T-cell (primary cell): ENCODE measurements at regions not wholly inside any gene's neighbourhood (a gene's known extent, or its start where the extent isn't known, plus 50 kb on each side); places are given as distances from the start of the nearest gene placed in this dataset.

ENCODE experiments used
- ATAC-seq, 4 experiments: fragments of 200-7000 bp in 3 of 4; fragments of 150-1000 bp in 1 of 4; cut with Tn5 transposase; replicated peaks in 1 of 4; 1 replicate in 3 of 4; 2 replicates in 1 of 4; pipeline ENCODE4 v1.10.0; 2021; ENCODE audit warnings: moderate library complexity in 3 of 4, mild to moderate bottlenecking in 2 of 4, moderate number of reproducible peaks in 1 of 4
- CTCF ChIA-PET, 2 donors: fragments of 300-600 bp; sonication (Branson Sonifier 250); formaldehyde crosslinking; loops; one replicate each; lab custom pipeline; 2022; ENCODE audit warnings: antibody characterized with exemption in 2 of 2; lab: Charles Lee
- POLR2A ChIA-PET, 2 donors: fragments of 300-600 bp; sonication (Branson Sonifier 250); formaldehyde crosslinking; loops; one replicate each; lab custom pipeline; 2022; ENCODE audit warnings: antibody characterized with exemption in 2 of 2; lab: Charles Lee
- DNase-seq, 35 experiments: peaks; one replicate each; pipeline versions ENCODE4 v3.0.0 to v3.0.0-alpha.2; 2013 to 2023
- H3K27ac ChIP-seq: one replicate; pipeline ENCODE4 v1.5.1; 2013; ENCODE audit warnings: low read length
- H3K27me3 ChIP-seq, 2 experiments: replicated peaks in 1 of 2; 1 replicate in 1 of 2; 2 replicates in 1 of 2; pipeline versions ENCODE4 v1.6.1 to v1.7.0; 2013; ENCODE audit warnings: low read length in 1 of 2, mixed read lengths in 1 of 2; ENCODE audit not compliant: control insufficient read depth in 2 of 2, insufficient read depth in 2 of 2; ENCODE audit errors: extremely low read depth in 1 of 2
- H3K36me3 ChIP-seq, 2 donors: 1 replicate in 1 of 2; 2 replicates in 1 of 2; pipeline versions ENCODE4 v1.6.1 to v1.7.0; 2013; ENCODE audit warnings: low read length in 1 of 2; ENCODE audit not compliant: control insufficient read depth in 2 of 2, insufficient read depth in 1 of 2; ENCODE audit errors: extremely low read depth in 1 of 2
- H3K4me1 ChIP-seq, 2 experiments: 1 replicate in 1 of 2; 2 replicates in 1 of 2; pipeline versions ENCODE4 v1.6.1 to v1.7.0; 2013; ENCODE audit warnings: low read length in 2 of 2, mixed read lengths in 1 of 2; ENCODE audit not compliant: insufficient read depth in 2 of 2, control insufficient read depth in 1 of 2; ENCODE audit errors: extremely low read depth in 1 of 2
- H3K4me3 ChIP-seq, 2 donors: 1 replicate in 1 of 2; 2 replicates in 1 of 2; pipeline versions ENCODE4 v1.5.1 to v1.7.0; 2013; ENCODE audit warnings: mild to moderate bottlenecking in 2 of 2, low read length in 1 of 2, moderate library complexity in 1 of 2; ENCODE audit not compliant: control insufficient read depth in 1 of 2; ENCODE audit errors: extremely low read depth in 1 of 2
- H3K9me3 ChIP-seq: 2 replicates; pipeline ENCODE4 v1.7.0; 2013
- H3K27ac Mint-ChIP-seq, 2 donors: one replicate each; pipeline ENCODE4 v1.8.0; 2020 to 2021; ENCODE audit warnings: mild to moderate bottlenecking in 2 of 2, mixed read lengths in 2 of 2
- H3K27me3 Mint-ChIP-seq, 2 donors: one replicate each; pipeline ENCODE4 v1.8.0; 2021 to 2022; ENCODE audit warnings: mixed read lengths in 2 of 2
- H3K36me3 Mint-ChIP-seq: one replicate; pipeline ENCODE4 v1.8.0; 2021; ENCODE audit warnings: mixed read lengths
- H3K4me1 Mint-ChIP-seq, 3 donors: one replicate each; pipeline ENCODE4 v1.8.0; 2020 to 2022; ENCODE audit warnings: mixed read lengths in 3 of 3, mild to moderate bottlenecking in 1 of 3
- H3K4me3 Mint-ChIP-seq, 3 donors: one replicate each; pipeline ENCODE4 v1.8.0; 2020 to 2022; ENCODE audit warnings: mild to moderate bottlenecking in 3 of 3, mixed read lengths in 3 of 3, moderate library complexity in 3 of 3
- H3K9me3 Mint-ChIP-seq, 3 donors: one replicate each; pipeline ENCODE4 v1.8.0; 2020 to 2022; ENCODE audit warnings: mixed read lengths in 3 of 3
- WGBS: methylation state at CpG from one replicate; pipeline ENCODE4 v1.1.5; 2013; ENCODE audit warnings: missing lambda C conversion rate; ENCODE audit not compliant: insufficient coverage; 5-methylcytosine and 5-hydroxymethylcytosine counted together

GRCh38 chr7:17668122-17668521, 272.2 kb downstream of the SNX13 start:
- CTCF ChIA-PET, result no interaction called here
- H3K27me3 Mint-ChIP-seq, result peaks cover 10% of the 10 kb centered on the region in 2 donors

DNA sequence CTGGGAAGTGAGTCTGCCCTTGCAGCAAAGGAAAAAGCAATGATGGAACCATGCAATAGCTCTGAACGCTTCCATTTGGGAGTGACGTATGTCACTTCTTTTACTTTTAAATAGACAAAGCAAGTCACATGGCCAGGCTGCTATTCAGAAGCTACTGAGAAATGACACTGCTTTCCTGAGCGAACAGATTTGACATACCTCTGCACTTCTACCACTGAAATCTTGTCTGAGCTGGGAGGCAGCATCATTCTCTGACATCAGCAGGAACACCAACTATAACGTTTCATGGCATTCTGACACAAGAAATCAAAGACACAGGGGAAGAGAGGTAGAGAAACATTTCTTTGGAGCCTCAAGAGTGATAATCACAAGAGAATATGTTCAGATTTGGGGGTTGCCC, 271.1 kb downstream of the SNX13 start:
- H3K4me3 Mint-ChIP-seq, result no peak overlapping the region
- H3K4me1 Mint-ChIP-seq, result no peaks in the 10 kb centered on the region
- Histone ChIP-seq H3K4me3 (no peak overlapping the region), H3K4me1 (no peaks in the 10 kb centered on the region), H3K27ac (no peak overlapping the region), H3K9me3 (no peaks in the 10 kb centered on the region), H3K36me3 (no peaks in the 10 kb centered on the region), H3K27me3 (no peaks in the 10 kb centered on the region)
- 94% methylated on average over 3 of the region's 4 CpGs for WGBS
- H3K27ac Mint-ChIP-seq, result no peak overlapping the region
- H3K27me3 Mint-ChIP-seq, result peaks cover 5 to 10% of the 10 kb centered on the region in 2 donors
- CTCF ChIA-PET, result no interaction called here
- DNase-seq (no peak), ATAC-seq (no peak)
- H3K9me3 Mint-ChIP-seq, result no peaks in the 10 kb centered on the region
- H3K36me3 Mint-ChIP-seq, result no peaks in the 10 kb centered on the region
- POLR2A ChIA-PET, result interaction anchor here (0.6 kb wide), 2 partner anchors 119 to 659 kb away, joined by 3 read pairs; no protein-coding TSS in a partner anchor

More at GRCh38 chr7:17668122-17668521, 272.2 kb downstream of the SNX13 start:
- Mint-ChIP-seq H3K4me1 (no peaks in the 10 kb centered on the region), H3K4me3 (no peak overlapping the region), H3K9me3 (no peaks in the 10 kb centered on the region), H3K36me3 (no peaks in the 10 kb centered on the region), H3K27ac (no peak overlapping the region)
- Histone ChIP-seq H3K4me1 (no peaks in the 10 kb centered on the region), H3K9me3 (no peaks in the 10 kb centered on the region), H3K4me3 (no peak overlapping the region), H3K36me3 (no peaks in the 10 kb centered on the region), H3K27ac (no peak overlapping the region), H3K27me3 (no peaks in the 10 kb centered on the region)
- POLR2A ChIA-PET, result no interaction called here
- ATAC-seq (no peak), DNase-seq (no peak)

GRCh38 chr7:17671956-17672355, 268.3 kb downstream of the SNX13 start:
- H3K36me3 Mint-ChIP-seq, result no peaks in the 10 kb centered on the region
- no peak overlapping the region for H3K27ac Mint-ChIP-seq
- no peak for ATAC-seq
- H3K27me3 Mint-ChIP-seq, result peaks cover 1 to 7% of the 10 kb centered on the region in 2 donors
- H3K9me3 Mint-ChIP-seq, result no peaks in the 10 kb centered on the region
- H3K27ac ChIP-seq, result no peak overlapping the region
- H3K4me3 Mint-ChIP-seq, result no peak overlapping the region
- H3K27me3 ChIP-seq, result no peaks in the 10 kb centered on the region
- no peak for DNase-seq
- no peaks in the 10 kb centered on the region for H3K4me1 ChIP-seq
- POLR2A ChIA-PET, result interaction anchor here in 1 of 2 donors (0.6 kb wide), 2 partner anchors 64 to 685 kb away, joined by 4 to 7 read pairs; no protein-coding TSS in a partner anchor
- no peaks in the 10 kb centered on the region for H3K4me1 Mint-ChIP-seq
- no peaks in the 10 kb centered on the region for H3K36me3 ChIP-seq
- H3K9me3 ChIP-seq, result no peaks in the 10 kb centered on the region
- CTCF ChIA-PET, result interaction anchor here (0.6 to 2.9 kb wide), 6 partner anchors 8 to 371 kb away, joined by 5 to 12 read pairs (median 6); no protein-coding TSS in a partner anchor
- H3K4me3 ChIP-seq, result no peak overlapping the region
- WGBS, result no CpG with 5 or more reads among the region's 2 CpGs

DNA sequence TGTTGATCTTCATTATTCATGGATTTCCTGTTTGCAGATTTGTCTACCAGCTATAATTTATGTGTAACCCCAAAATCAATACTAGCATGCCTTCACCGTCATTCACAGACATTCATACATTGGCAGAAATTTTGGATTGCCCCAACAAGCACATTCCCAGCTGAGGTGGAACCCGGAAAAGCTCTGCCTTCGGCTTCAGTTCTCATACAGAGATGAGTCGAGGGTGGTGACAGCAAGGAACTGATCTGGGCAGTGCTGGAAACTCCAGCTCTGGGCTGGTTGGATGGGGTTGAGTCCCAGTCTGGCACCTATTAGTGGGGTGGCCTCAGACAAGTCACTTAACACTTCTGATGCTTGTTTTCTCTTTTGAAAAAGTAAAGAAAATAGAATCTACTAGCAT, 267.5 kb downstream of the SNX13 start:
- Histone ChIP-seq H3K4me3 (no peak overlapping the region), H3K27me3 (no peaks in the 10 kb centered on the region), H3K27ac (no peak overlapping the region), H3K4me1 (no peaks in the 10 kb centered on the region), H3K36me3 (no peaks in the 10 kb centered on the region), H3K9me3 (no peaks in the 10 kb centered on the region)
- H3K4me1 Mint-ChIP-seq, result no peaks in the 10 kb centered on the region
- ChIA-PET POLR2A (interaction anchor here in 1 of 2 donors (0.6 kb wide), 1 partner anchor 65 kb away, joined by 7 read pairs; no protein-coding TSS in a partner anchor), CTCF (interaction anchor here (0.6 to 2.9 kb wide), 3 partner anchors 9 to 370 kb away, joined by 6 to 12 read pairs (median 6); no protein-coding TSS in a partner anchor)
- H3K36me3 Mint-ChIP-seq, result no peaks in the 10 kb centered on the region
- H3K9me3 Mint-ChIP-seq, result no peaks in the 10 kb centered on the region
- DNase-seq (no peak), ATAC-seq (no peak)
- H3K27me3 Mint-ChIP-seq, result peaks cover under 1 to 7% of the 10 kb centered on the region in 2 donors
- WGBS, result 86% methylated on average over 3 of the region's 4 CpGs
- H3K4me3 Mint-ChIP-seq, result no peak overlapping the region
- no peak overlapping the region for H3K27ac Mint-ChIP-seq

DNA sequence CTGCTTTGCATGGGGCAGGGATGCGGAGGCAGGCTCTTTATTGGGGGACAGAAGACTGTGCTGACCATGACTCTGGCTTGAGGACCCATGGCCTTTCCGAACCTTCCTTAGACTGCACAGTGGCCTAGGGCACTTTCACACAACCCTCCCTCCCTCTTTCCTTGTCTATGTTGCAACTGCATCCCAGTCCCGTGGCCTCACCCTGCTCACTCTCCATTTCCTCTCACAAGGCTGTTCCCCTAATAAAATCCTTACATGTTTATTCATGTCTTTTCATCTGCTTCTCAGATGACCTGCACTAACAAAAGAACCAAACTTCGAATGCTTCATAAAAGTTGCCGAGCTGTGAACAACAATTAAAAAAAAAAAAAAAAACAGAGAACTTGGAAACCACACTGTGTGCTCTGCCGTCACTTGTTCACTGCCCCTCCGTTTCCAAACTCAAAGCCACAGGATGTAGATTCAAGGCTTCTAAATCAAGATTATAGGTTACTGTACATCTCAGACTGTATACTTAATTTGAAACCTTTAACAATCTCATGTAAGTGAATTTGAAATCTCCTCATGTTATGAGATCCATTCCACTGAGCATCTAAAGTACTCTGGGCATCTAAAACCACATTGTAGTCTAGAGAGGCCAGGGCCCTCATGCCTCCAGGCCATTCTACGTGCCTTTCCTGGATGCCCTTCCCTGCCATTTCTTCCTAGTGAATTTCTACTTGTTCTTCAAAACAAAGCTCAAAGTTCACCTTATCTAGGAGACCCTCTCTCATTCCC, 265.9 kb downstream of the SNX13 start:
- no peaks in the 10 kb centered on the region for H3K4me1 Mint-ChIP-seq

GRCh38 chr7:17674943-17675608, 265.2 kb downstream of the SNX13 start:
- no peaks in the 10 kb centered on the region for H3K4me1 ChIP-seq
- no peak overlapping the region for H3K4me3 ChIP-seq
- DNase-seq, result no peak
- H3K36me3 ChIP-seq, result no peaks in the 10 kb centered on the region
- H3K27me3 ChIP-seq, result peaks cover 0 to 3% of the 10 kb centered on the region in 2 experiments
- Mint-ChIP-seq H3K4me1 (no peaks in the 10 kb centered on the region), H3K27ac (no peak overlapping the region), H3K27me3 (peaks cover 0 to 5% of the 10 kb centered on the region in 2 donors), H3K36me3 (no peaks in the 10 kb centered on the region), H3K9me3 (no peaks in the 10 kb centered on the region), H3K4me3 (no peak overlapping the region)
- WGBS, result no CpG with 5 or more reads among the region's 5 CpGs
- no peak overlapping the region for H3K27ac ChIP-seq
- no peaks in the 10 kb centered on the region for H3K9me3 ChIP-seq
- ATAC-seq, result no peak
- CTCF ChIA-PET, result interaction anchor here in 1 of 2 donors (1.0 kb wide), 1 partner anchor 692 kb away, joined by 3 read pairs; no protein-coding TSS in a partner anchor
- POLR2A ChIA-PET, result no interaction called here

More for the DNA sequence above, 265.9 kb downstream of the SNX13 start:
- ATAC-seq (no peak), DNase-seq (no peak)
- WGBS, result 57% methylated on average over 5 of the region's 8 CpGs
- no peaks in the 10 kb centered on the region for H3K4me1 ChIP-seq
- no peaks in the 10 kb centered on the region for H3K36me3 ChIP-seq
- Mint-ChIP-seq H3K9me3 (no peaks in the 10 kb centered on the region), H3K27ac (no peak overlapping the region), H3K27me3 (peaks cover 0 to 7% of the 10 kb centered on the region in 2 donors), H3K4me3 (no peak overlapping the region), H3K36me3 (no peaks in the 10 kb centered on the region)
- POLR2A ChIA-PET, result no interaction called here
- H3K9me3 ChIP-seq, result no peaks in the 10 kb centered on the region
- no peaks in the 10 kb centered on the region for H3K27me3 ChIP-seq
- no peak overlapping the region for H3K4me3 ChIP-seq
- no peak overlapping the region for H3K27ac ChIP-seq
- CTCF ChIA-PET, result interaction anchor here in 1 of 2 donors (1.0 kb wide), 1 partner anchor 692 kb away, joined by 3 read pairs; no protein-coding TSS in a partner anchor
